ENCODE measurements at regions not wholly inside any gene's neighbourhood (a gene's known extent, or its start where the extent isn't known, plus 50 kb on each side); places are given as distances from the start of the nearest gene placed in this dataset.

- intact Hi-C loops (cut with micrococcal nuclease): no loop called here
- ChIA-PET POLR2A (no interaction called here), CTCF (no interaction called here)
- ATAC-seq (ENCODE audit: low read depth) (no peak), DNase-seq (no peak)
- no peaks in the 10 kb centered on the region for H3K9me3 Mint-ChIP-seq
- no peak overlapping the region for H3K4me3 Mint-ChIP-seq
- H3K27me3 Mint-ChIP-seq: peaks cover 6% of the 10 kb centered on the region
- H3K4me1 Mint-ChIP-seq: peaks cover 14% of the 10 kb centered on the region
- TF ChIP-seq CTCF (IDR thresholded peaks at IDR 0.05): no peak
- H3K36me3 Mint-ChIP-seq (ENCODE audit: low read depth): no peaks in the 10 kb centered on the region
- no peak overlapping the region for H3K27ac Mint-ChIP-seq
These were observed 141.3 kb upstream of the IGSF21 start for GRCh38 chr1:17966341-17966740.

GRCh38 chr1:17967623-17968255, 139.9 kb upstream of the IGSF21 start:
- ChIA-PET CTCF (no interaction called here), POLR2A (no interaction called here)
- no peaks in the 10 kb centered on the region for H3K9me3 Mint-ChIP-seq
- no peak for ATAC-seq (ENCODE audit: low read depth)
- DNase-seq: no peak
- H3K4me3 Mint-ChIP-seq: no peak overlapping the region
- intact Hi-C loops (cut with micrococcal nuclease): no loop called here
- H3K36me3 Mint-ChIP-seq (ENCODE audit: low read depth): no peaks in the 10 kb centered on the region
- peaks cover 3% of the 10 kb centered on the region for H3K27me3 Mint-ChIP-seq
- no peak for TF ChIP-seq CTCF (IDR thresholded peaks at IDR 0.05)
- no peak overlapping the region for H3K27ac Mint-ChIP-seq
- H3K4me1 Mint-ChIP-seq: peaks cover 18% of the 10 kb centered on the region

GRCh38 chr1:17970757-17971156, 136.8 kb upstream of the IGSF21 start:
- DNase-seq (no peak), ATAC-seq (ENCODE audit: low read depth) (peak; percentile 75)
- H3K4me1 Mint-ChIP-seq: peaks cover 18% of the 10 kb centered on the region
- H3K27ac Mint-ChIP-seq: no peak overlapping the region
- CTCF ChIA-PET: no interaction called here
- intact Hi-C loops (cut with micrococcal nuclease): no loop called here
- no peak overlapping the region for H3K4me3 Mint-ChIP-seq
- no peaks in the 10 kb centered on the region for H3K36me3 Mint-ChIP-seq (ENCODE audit: low read depth)
- no peaks in the 10 kb centered on the region for H3K9me3 Mint-ChIP-seq
- no peak for TF ChIP-seq CTCF (IDR thresholded peaks at IDR 0.05)
- POLR2A ChIA-PET: interaction anchor here (0.7 kb wide), 1 partner anchor 30 kb away, joined by 7 read pairs; no protein-coding TSS in a partner anchor
- H3K27me3 Mint-ChIP-seq: peaks cover 11% of the 10 kb centered on the region

- DNase-seq: no peak
- CTCF ChIA-PET: interaction anchor here (0.9 kb wide), 1 partner anchor 8 kb away, joined by 3 read pairs; no protein-coding TSS in a partner anchor
- intact Hi-C loops (cut with micrococcal nuclease): no loop called here
- Mint-ChIP-seq H3K9me3 (no peaks in the 10 kb centered on the region), H3K27me3 (peaks cover 11% of the 10 kb centered on the region), H3K36me3 (ENCODE audit: low read depth) (no peaks in the 10 kb centered on the region), H3K27ac (no peak overlapping the region), H3K4me3 (no peak overlapping the region), H3K4me1 (peaks cover 15% of the 10 kb centered on the region)
- POLR2A ChIA-PET: no interaction called here
- ATAC-seq (ENCODE audit: low read depth): no peak
- TF ChIP-seq CTCF (IDR thresholded peaks at IDR 0.05): no peak
These were observed 133.9 kb upstream of the IGSF21 start for GRCh38 chr1:17973694-17974093.

- CTCF ChIA-PET: no interaction called here
- ATAC-seq (ENCODE audit: low read depth): no peak
These were observed 130.7 kb upstream of the IGSF21 start for GRCh38 chr1:17976854-17977253.

More at GRCh38 chr1:17976854-17977253, 130.7 kb upstream of the IGSF21 start:
- no peaks in the 10 kb centered on the region for H3K9me3 Mint-ChIP-seq
- DNase-seq: no peak
- POLR2A ChIA-PET: no interaction called here
- TF ChIP-seq CTCF (IDR thresholded peaks at IDR 0.05): no peak
- no peak overlapping the region for H3K4me3 Mint-ChIP-seq
- H3K36me3 Mint-ChIP-seq (ENCODE audit: low read depth): no peaks in the 10 kb centered on the region
- H3K27ac Mint-ChIP-seq: no peak overlapping the region
- H3K4me1 Mint-ChIP-seq: no peaks in the 10 kb centered on the region
- H3K27me3 Mint-ChIP-seq: peaks cover 15% of the 10 kb centered on the region
- intact Hi-C loops (cut with micrococcal nuclease): no loop called here
